ENCODE measurements at regions not wholly inside any gene's neighbourhood (a gene's known extent, or its start where the extent isn't known, plus 50 kb on each side); places are given as distances from the start of the nearest gene placed in this dataset.

DNA sequence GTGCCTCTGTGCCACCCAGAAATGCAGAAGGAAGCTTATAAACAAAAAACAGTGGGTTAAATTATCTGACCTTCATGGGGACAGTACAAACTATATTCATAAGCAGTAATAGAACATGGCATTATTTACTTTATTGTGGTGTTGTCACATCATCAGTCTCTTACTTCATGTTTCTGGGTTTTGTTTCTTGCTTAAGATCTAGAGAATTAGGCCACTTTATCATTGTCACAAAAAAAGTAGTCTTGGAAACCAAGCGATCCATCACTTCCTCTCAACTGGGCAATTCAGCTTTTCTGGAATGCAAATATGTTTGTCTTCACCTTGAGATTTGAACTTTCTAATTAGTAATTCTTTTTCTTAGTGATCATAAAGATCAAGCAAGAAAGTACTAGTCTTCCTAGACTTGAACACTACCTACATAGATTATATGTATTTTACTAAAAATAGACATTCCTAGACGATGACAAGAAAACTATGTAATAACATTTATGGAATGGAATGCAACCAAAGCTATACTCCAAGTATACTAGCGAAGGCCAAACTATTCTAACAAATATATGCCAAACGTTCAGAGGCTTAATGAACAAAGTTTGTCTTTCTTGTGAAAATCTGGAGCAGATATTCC lies 363.4 kb downstream of the DAD1 start:
- Histone ChIP-seq H3K27me3 (ENCODE audit: insufficient read depth, low read depth, severe bottlenecking) (peaks cover 50% of the 10 kb centered on the region), H3K27ac (no peak overlapping the region), H3K4me3 (ENCODE audit: low read depth, low read length) (no peak overlapping the region), H3K36me3 (no peaks in the 10 kb centered on the region), H3K9me3 (ENCODE audit: severe bottlenecking) (no peaks in the 10 kb centered on the region)
- DNase-seq: no peak
- TF ChIP-seq, protein P1, sequence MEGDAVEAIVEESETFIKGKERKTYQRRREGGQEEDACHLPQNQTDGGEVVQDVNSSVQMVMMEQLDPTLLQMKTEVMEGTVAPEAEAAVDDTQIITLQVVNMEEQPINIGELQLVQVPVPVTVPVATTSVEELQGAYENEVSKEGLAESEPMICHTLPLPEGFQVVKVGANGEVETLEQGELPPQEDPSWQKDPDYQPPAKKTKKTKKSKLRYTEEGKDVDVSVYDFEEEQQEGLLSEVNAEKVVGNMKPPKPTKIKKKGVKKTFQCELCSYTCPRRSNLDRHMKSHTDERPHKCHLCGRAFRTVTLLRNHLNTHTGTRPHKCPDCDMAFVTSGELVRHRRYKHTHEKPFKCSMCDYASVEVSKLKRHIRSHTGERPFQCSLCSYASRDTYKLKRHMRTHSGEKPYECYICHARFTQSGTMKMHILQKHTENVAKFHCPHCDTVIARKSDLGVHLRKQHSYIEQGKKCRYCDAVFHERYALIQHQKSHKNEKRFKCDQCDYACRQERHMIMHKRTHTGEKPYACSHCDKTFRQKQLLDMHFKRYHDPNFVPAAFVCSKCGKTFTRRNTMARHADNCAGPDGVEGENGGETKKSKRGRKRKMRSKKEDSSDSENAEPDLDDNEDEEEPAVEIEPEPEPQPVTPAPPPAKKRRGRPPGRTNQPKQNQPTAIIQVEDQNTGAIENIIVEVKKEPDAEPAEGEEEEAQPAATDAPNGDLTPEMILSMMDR (IDR thresholded peaks at IDR 0.05; ENCODE audit: low read depth, low read length): no peak

DNA sequence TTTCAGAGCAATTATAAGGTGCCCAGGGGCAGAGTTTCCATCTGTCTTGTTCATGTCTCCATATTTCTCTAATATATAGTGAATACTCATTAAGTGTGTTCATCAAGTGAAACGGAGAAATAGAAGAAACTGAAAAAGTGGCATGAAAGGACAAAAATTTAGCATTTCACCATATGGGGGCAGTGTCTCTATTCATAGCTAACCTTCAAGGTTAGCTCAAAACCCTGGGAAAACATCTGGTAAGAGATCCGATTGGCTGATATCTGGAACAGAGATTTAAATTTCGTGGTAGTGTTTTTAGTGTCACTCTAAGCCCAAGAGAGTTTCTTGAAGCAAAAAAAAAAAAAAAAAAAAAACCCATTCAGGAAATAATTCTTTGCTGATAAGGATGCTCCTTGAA lies 367.5 kb downstream of the DAD1 start:
- TF ChIP-seq, protein P1 (IDR thresholded peaks at IDR 0.05; ENCODE audit: low read depth, low read length): peak; percentile 13; the same call in 1 of the 2 replicates
- Histone ChIP-seq H3K4me3 (ENCODE audit: low read depth, low read length) (no peak overlapping the region), H3K27ac (no peak overlapping the region), H3K9me3 (ENCODE audit: severe bottlenecking) (no peaks in the 10 kb centered on the region), H3K36me3 (no peaks in the 10 kb centered on the region), H3K27me3 (ENCODE audit: insufficient read depth, low read depth, severe bottlenecking) (peaks cover 50% of the 10 kb centered on the region)
- no peak for DNase-seq

DNA sequence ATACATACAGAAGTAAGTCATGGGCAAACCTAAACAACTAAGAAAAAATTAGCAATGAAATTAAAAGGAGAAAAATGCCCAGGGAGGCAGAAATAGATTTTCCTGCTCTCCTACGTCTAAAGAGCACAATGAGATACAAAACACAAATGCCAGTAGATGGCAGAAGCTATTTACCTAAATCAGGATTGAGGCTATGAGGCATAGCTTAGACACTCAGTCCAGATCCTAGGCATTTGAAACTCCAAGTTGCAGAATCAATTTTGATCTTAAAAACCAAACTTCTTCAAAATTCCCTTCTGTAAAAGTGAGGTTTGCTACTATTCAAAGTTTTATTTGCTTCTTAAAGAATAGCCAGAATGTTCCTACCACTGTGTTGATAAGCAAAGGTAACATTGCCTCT lies 368.6 kb downstream of the DAD1 start:
- Histone ChIP-seq H3K9me3 (ENCODE audit: severe bottlenecking) (no peaks in the 10 kb centered on the region), H3K4me3 (ENCODE audit: low read depth, low read length) (no peak overlapping the region), H3K27me3 (ENCODE audit: insufficient read depth, low read depth, severe bottlenecking) (peaks cover 48% of the 10 kb centered on the region), H3K36me3 (no peaks in the 10 kb centered on the region), H3K27ac (no peak overlapping the region)
- no peak for DNase-seq
- TF ChIP-seq, protein P1 (IDR thresholded peaks at IDR 0.05; ENCODE audit: low read depth, low read length): no peak

DNA sequence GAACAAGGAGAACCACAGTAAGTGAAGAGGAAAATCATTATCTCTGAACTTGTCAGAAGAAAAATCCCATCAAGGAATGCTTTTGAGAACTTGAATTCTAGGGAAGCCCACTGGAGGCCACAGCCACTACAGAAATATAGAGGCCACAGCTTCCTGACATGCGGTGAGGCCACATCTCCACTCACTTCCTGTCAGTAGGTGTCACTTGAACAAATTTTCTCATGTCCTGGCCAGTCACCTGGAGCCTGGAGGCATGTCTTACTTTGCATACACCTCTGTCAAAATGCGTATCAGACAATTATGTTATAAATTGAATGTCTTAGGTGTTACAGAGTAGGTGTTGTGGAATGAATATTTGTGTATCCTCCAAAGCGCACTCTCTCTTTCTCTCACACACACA lies 370.3 kb downstream of the DAD1 start:
- H3K9me3 ChIP-seq (ENCODE audit: severe bottlenecking): no peaks in the 10 kb centered on the region
- H3K36me3 ChIP-seq: no peaks in the 10 kb centered on the region
- TF ChIP-seq, protein P1 (IDR thresholded peaks at IDR 0.05; ENCODE audit: low read depth, low read length): no peak
- no peak overlapping the region for H3K27ac ChIP-seq
- no peak for DNase-seq
- no peak overlapping the region for H3K4me3 ChIP-seq (ENCODE audit: low read depth, low read length)
- H3K27me3 ChIP-seq (ENCODE audit: insufficient read depth, low read depth, severe bottlenecking): peaks cover 43% of the 10 kb centered on the region

DNA sequence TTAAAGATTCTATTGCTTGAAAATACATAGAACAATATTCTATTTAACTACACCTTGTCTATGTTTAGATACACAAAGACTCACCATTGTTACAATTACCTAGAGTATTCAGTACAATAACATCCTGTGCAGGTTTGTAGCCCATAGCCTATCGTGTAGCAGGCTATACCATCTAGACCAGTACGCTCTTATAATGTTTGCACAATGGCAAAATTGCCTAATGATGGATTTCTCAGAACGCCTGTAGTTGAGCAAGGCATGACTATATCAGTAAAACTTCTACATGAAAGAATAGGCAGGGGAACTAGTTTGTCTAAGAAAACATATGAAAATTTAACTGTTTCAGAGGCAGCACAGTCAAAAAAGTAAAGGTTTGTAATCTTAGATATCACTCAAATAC lies 375.9 kb downstream of the DAD1 start:
- Histone ChIP-seq H3K4me3 (ENCODE audit: low read depth, low read length) (no peak overlapping the region), H3K27me3 (ENCODE audit: insufficient read depth, low read depth, severe bottlenecking) (peaks cover 29% of the 10 kb centered on the region), H3K27ac (no peak overlapping the region), H3K36me3 (no peaks in the 10 kb centered on the region), H3K9me3 (ENCODE audit: severe bottlenecking) (no peaks in the 10 kb centered on the region)
- no peak for DNase-seq
- TF ChIP-seq, protein P1 (IDR thresholded peaks at IDR 0.05; ENCODE audit: low read depth, low read length): no peak

DNA sequence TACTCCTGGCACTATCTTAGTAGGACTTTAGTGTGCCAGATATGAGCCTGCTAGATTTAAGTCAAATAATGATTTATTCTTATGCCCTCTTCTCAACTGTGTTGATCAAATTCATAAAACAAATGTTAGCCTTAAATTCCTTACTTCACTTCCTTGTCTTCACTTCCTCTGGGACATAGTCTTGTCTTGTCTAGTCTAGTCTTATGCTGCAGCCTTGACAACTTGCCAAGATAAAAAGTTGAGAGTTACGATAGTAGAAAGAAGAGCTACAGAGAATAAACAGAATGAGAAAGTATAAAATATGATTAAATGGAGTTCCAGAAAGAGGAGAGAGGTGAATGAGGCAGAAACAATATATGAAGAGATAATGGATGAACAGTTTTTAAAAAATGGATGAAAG lies 378.1 kb downstream of the DAD1 start:
- no peaks in the 10 kb centered on the region for H3K9me3 ChIP-seq (ENCODE audit: severe bottlenecking)
- TF ChIP-seq, protein P1 (IDR thresholded peaks at IDR 0.05; ENCODE audit: low read depth, low read length): no peak
- no peak overlapping the region for H3K27ac ChIP-seq
- no peak overlapping the region for H3K4me3 ChIP-seq (ENCODE audit: low read depth, low read length)
- peaks cover 26% of the 10 kb centered on the region for H3K27me3 ChIP-seq (ENCODE audit: insufficient read depth, low read depth, severe bottlenecking)
- H3K36me3 ChIP-seq: no peaks in the 10 kb centered on the region
- no peak for DNase-seq
